HEK293 (cell line): ENCODE measurements at regions not wholly inside any gene's neighbourhood (a gene's known extent, or its start where the extent isn't known, plus 50 kb on each side); places are given as distances from the start of the nearest gene placed in this dataset.

ENCODE experiments used
- CTCF ChIA-PET: fragments of 350-600 bp; formaldehyde crosslinking; extraction: SDS; loops from one replicate; lab custom pipeline; 2021; ENCODE audit warnings: antibody characterized with exemption; lab: Yijun Ruan, JAX
- POLR2A ChIA-PET: fragments of 300-600 bp; formaldehyde crosslinking; extraction: SDS; loops from one replicate; lab custom pipeline; 2020; ENCODE audit warnings: antibody characterized with exemption, inconsistent platforms; lab: Yijun Ruan, JAX
- H3K27ac ChIP-seq: fragments of 200-500 bp; sonication (Bioruptor generic); 2 replicates; pipeline ENCODE4 v1.5.1; 2014; ENCODE audit warnings: low read depth, low read length, control low read depth, inconsistent platforms; ENCODE audit errors: extremely low read depth
- H3K36me3 ChIP-seq, 2 experiments: fragments of 200-500 bp in 1 of 2; sonication (Bioruptor generic) in 1 of 2; 1 replicate in 1 of 2; 2 replicates in 1 of 2; pipeline ENCODE4 v1.5.1; 2014 to 2017; ENCODE audit warnings: inconsistent platforms in 2 of 2, low read length in 2 of 2; ENCODE audit not compliant: control insufficient read depth in 2 of 2, insufficient read depth in 1 of 2
- H3K4me1 ChIP-seq: fragments of 200-500 bp; sonication (Bioruptor generic); 2 replicates; pipeline ENCODE4 v1.5.1; 2014; ENCODE audit warnings: mild to moderate bottlenecking, low read length, inconsistent platforms; ENCODE audit not compliant: control insufficient read depth, insufficient read depth
- H3K4me3 ChIP-seq: 2 replicates; pipeline ENCODE4 v1.5.1; 2011; ENCODE audit warnings: low read depth, mild to moderate bottlenecking, control low read depth, low read length, moderate library complexity
- H3K9me3 ChIP-seq: fragments of 200-500 bp; sonication (Bioruptor generic); 2 replicates; pipeline ENCODE4 v1.5.1; 2014; ENCODE audit warnings: low read depth, low read length, inconsistent platforms; ENCODE audit not compliant: control insufficient read depth, insufficient read depth
- BCL11A ChIP-seq: fragments of 450-650 bp; formaldehyde crosslinking; IDR thresholded peaks from 2 replicates; pipeline ENCODE4 v1.5.1; 2016; ENCODE audit warnings: low read depth, missing biosample characterization, missing genetic modification characterization
- HOXA7 ChIP-seq: sonication (generic); formaldehyde crosslinking; IDR thresholded peaks from 2 replicates; pipeline ENCODE4 v1.8.1; 2022; ENCODE audit warnings: missing genetic modification reagents, borderline replicate concordance
- MEIS1 ChIP-seq: sonication (generic); formaldehyde crosslinking; IDR thresholded peaks from 2 replicates; pipeline ENCODE4 v1.8.1; 2022; ENCODE audit warnings: missing genetic modification reagents, mild to moderate bottlenecking, borderline replicate concordance
- PATZ1 ChIP-seq: fragments of 450-650 bp; formaldehyde crosslinking; IDR thresholded peaks from 2 replicates; pipeline ENCODE4 v1.5.1; 2016; ENCODE audit warnings: missing biosample characterization, missing genetic modification characterization
- PRDM6 ChIP-seq: fragments of 450-650 bp; formaldehyde crosslinking; IDR thresholded peaks from 2 replicates; pipeline ENCODE4 v1.5.1; 2017; ENCODE audit warnings: missing biosample characterization, missing genetic modification characterization
- SP7 ChIP-seq: fragments of 450-650 bp; formaldehyde crosslinking; IDR thresholded peaks from 2 replicates; pipeline ENCODE4 v1.5.1; 2016; ENCODE audit warnings: missing biosample characterization, missing genetic modification characterization
- TCF7L2 ChIP-seq: IDR thresholded peaks from 2 replicates; pipeline ENCODE4 v1.6.1; 2011; ENCODE audit warnings: low read depth, mild to moderate bottlenecking, inconsistent platforms, low read length, moderate library complexity, borderline replicate concordance
- ZBTB17 ChIP-seq: fragments of 450-650 bp; formaldehyde crosslinking; IDR thresholded peaks from 2 replicates; pipeline ENCODE4 v1.5.1; 2016; ENCODE audit warnings: missing biosample characterization, missing genetic modification characterization
- ZFP37 ChIP-seq: fragments of 450-650 bp; formaldehyde crosslinking; IDR thresholded peaks from 2 replicates; pipeline ENCODE4 v1.5.1; 2016; ENCODE audit warnings: missing biosample characterization, missing genetic modification characterization
- ZNF148 ChIP-seq: fragments of 450-650 bp; formaldehyde crosslinking; IDR thresholded peaks from 2 replicates; pipeline ENCODE4 v1.5.0; 2017; ENCODE audit warnings: missing biosample characterization, missing genetic modification characterization, borderline replicate concordance
- ZNF184 ChIP-seq: fragments of 450-650 bp; IDR thresholded peaks from 2 replicates; pipeline ENCODE4 v1.5.1; 2018; ENCODE audit warnings: missing biosample characterization, mild to moderate bottlenecking, missing genetic modification characterization
- ZNF23 ChIP-seq: fragments of 450-650 bp; formaldehyde crosslinking; IDR thresholded peaks from 2 replicates; pipeline ENCODE4 v1.5.1; 2016; ENCODE audit warnings: missing biosample characterization, missing genetic modification characterization, borderline replicate concordance
- ZNF266 ChIP-seq: fragments of 450-650 bp; formaldehyde crosslinking; IDR thresholded peaks from 2 replicates; pipeline ENCODE4 v1.5.1; 2016; ENCODE audit warnings: missing biosample characterization, missing genetic modification characterization, low read depth
- ZNF354C ChIP-seq: fragments of 450-650 bp; formaldehyde crosslinking; IDR thresholded peaks from 2 replicates; pipeline ENCODE4 v1.5.1; 2016; ENCODE audit warnings: missing biosample characterization, missing genetic modification characterization, low read depth, borderline replicate concordance
- ZNF394 ChIP-seq: fragments of 450-650 bp; formaldehyde crosslinking; IDR thresholded peaks from 2 replicates; pipeline ENCODE4 v1.5.1; 2016; ENCODE audit warnings: missing biosample characterization, missing genetic modification characterization, mild to moderate bottlenecking, moderate library complexity, borderline replicate concordance
- ZNF544 ChIP-seq: fragments of 450-650 bp; formaldehyde crosslinking; IDR thresholded peaks from 2 replicates; pipeline ENCODE4 v1.5.0; 2017; ENCODE audit warnings: missing biosample characterization, missing genetic modification characterization
- ZNF549 ChIP-seq: fragments of 450-650 bp; IDR thresholded peaks from 2 replicates; pipeline ENCODE4 v1.5.1; 2018; ENCODE audit warnings: missing biosample characterization, missing genetic modification characterization, mild to moderate bottlenecking, inconsistent platforms, moderate library complexity
- ZNF677 ChIP-seq: fragments of 450-650 bp; IDR thresholded peaks from 2 replicates; pipeline ENCODE4 v1.5.0; 2018; ENCODE audit warnings: missing biosample characterization, mild to moderate bottlenecking, missing genetic modification characterization, moderate library complexity
- TF ChIP-seq, protein P1 (sequence below): fragments of 450-650 bp; formaldehyde crosslinking; IDR thresholded peaks from 2 replicates; pipeline ENCODE4 v1.5.1; 2016; ENCODE audit warnings: missing biosample characterization, missing genetic modification characterization
- TF ChIP-seq, protein P2 (sequence below): fragments of 450-650 bp; formaldehyde crosslinking; IDR thresholded peaks from 2 replicates; pipeline ENCODE4 v1.5.1; 2016; ENCODE audit warnings: missing biosample characterization, missing genetic modification characterization

GRCh38 chr2:106734165-106734564, 151.8 kb downstream of the ST6GAL2 start (continued):
- TF ChIP-seq PATZ1 (tag by site-specific recombination) (no peak), BCL11A (tag by site-specific recombination) (no peak), ZNF148 (tag by site-specific recombination) (no peak), PRDM6 (tag by site-specific recombination) (no peak)
- TF ChIP-seq, protein P1, sequence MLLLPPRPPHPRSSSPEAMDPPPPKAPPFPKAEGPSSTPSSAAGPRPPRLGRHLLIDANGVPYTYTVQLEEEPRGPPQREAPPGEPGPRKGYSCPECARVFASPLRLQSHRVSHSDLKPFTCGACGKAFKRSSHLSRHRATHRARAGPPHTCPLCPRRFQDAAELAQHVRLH: no peak
- TF ChIP-seq, all 188 proteins: peak for 0

DNA sequence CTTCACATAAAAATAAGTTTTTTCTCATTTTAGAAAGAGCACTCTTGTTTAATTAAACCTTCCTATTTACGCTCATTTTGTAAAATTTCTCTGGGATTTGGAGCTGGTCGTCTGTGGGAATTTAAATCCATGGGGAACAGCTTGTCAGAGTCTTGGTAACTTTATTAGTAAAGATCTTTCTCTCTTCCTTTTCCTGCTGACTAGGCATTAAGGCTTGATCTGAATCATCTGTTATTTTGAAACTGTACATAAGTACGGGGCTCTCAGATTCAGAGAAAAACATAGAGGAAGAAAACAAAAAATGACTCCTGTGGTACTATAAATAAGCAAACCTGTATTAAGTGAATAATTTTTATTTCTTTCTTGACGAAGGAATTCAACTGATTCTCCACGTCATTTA, 150.2 kb downstream of the ST6GAL2 start:
- CTCF ChIA-PET: no interaction called here
- TF ChIP-seq ZNF23 (tag by site-specific recombination): no peak
- TF ChIP-seq ZBTB17: no peak
- TF ChIP-seq, protein P2, sequence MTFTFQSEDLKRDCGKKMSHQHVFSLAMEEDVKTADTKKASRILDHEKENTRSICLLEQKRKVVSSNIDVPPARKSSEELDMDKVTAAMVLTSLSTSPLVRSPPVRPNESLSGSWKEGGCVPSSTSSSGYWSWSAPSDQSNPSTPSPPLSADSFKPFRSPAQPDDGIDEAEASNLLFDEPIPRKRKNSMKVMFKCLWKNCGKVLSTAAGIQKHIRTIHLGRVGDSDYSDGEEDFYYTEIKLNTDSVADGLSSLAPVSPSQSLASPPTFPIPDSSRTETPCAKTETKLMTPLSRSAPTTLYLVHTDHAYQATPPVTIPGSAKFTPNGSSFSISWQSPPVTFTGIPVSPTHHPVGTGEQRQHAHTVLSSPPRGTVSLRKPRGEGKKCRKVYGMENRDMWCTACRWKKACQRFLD: no peak
- TF ChIP-seq ZNF184 (tag by site-specific recombination): no peak
- no peak for TF ChIP-seq HOXA7
- no peak for TF ChIP-seq SP7 (tag by site-specific recombination)
- no peak for TF ChIP-seq ZFP37 (tag by site-specific recombination)
- no peak for TF ChIP-seq ZNF148 (tag by site-specific recombination)
- TF ChIP-seq, all 188 proteins: peak for 0
- POLR2A ChIA-PET: no interaction called here
- H3K36me3 ChIP-seq: no peaks in the 10 kb centered on the region
- H3K27ac ChIP-seq: no peak overlapping the region
- no peaks in the 10 kb centered on the region for H3K4me1 ChIP-seq
- H3K9me3 ChIP-seq: no peaks in the 10 kb centered on the region
- H3K4me3 ChIP-seq: no peak overlapping the region

DNA sequence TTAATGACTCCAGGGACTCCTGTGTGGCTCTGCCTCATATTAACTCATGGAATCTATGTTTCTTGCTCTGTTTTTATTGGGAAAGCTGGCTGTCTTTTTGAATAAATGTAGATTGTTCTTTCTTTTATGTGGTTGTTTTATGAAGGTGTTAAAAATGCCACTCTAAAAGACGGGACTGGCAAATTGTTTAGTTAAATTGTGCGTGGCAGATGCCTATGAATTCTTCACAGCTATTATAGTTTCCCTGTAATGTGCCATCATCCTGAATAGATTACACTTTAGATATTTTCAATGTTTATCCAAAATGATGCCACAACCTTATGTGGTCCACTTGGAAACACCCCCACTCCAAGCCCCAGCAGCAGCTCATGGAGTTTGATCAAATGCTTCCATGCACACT, 149.7 kb downstream of the ST6GAL2 start:
- no peaks in the 10 kb centered on the region for H3K4me1 ChIP-seq
- no peaks in the 10 kb centered on the region for H3K9me3 ChIP-seq
- no peak overlapping the region for H3K4me3 ChIP-seq
- ChIA-PET POLR2A (no interaction called here), CTCF (no interaction called here)
- H3K27ac ChIP-seq: no peak overlapping the region
- H3K36me3 ChIP-seq: no peaks in the 10 kb centered on the region
- TF ChIP-seq ZNF394 (tag by site-specific recombination) (no peak), ZNF266 (no peak), ZNF544 (tag by site-specific recombination) (no peak), ZNF677 (tag by site-specific recombination) (no peak), MEIS1 (CRISPR knock-in tag) (no peak), ZNF549 (tag by site-specific recombination) (no peak), TCF7L2 (no peak), PATZ1 (tag by site-specific recombination) (no peak), ZNF354C (no peak)
